Stimulated activated CD8-positive, alpha-beta memory T cell treated with anti-CD3 and anti-CD28 coated beads, Interleukin-12 subunit alpha, Interleukin-12 subunit beta, amount 100 ng/mL, for 1 hour (primary cell): ENCODE measurements at regions not wholly inside any gene's neighbourhood (a gene's known extent, or its start where the extent isn't known, plus 50 kb on each side); places are given as distances from the start of the nearest gene placed in this dataset.

Source experiments
- DNase-seq: peaks from one replicate; pipeline ENCODE4 v3.0.0-alpha.2; 2020; ENCODE audit warnings: low read depth

DNA sequence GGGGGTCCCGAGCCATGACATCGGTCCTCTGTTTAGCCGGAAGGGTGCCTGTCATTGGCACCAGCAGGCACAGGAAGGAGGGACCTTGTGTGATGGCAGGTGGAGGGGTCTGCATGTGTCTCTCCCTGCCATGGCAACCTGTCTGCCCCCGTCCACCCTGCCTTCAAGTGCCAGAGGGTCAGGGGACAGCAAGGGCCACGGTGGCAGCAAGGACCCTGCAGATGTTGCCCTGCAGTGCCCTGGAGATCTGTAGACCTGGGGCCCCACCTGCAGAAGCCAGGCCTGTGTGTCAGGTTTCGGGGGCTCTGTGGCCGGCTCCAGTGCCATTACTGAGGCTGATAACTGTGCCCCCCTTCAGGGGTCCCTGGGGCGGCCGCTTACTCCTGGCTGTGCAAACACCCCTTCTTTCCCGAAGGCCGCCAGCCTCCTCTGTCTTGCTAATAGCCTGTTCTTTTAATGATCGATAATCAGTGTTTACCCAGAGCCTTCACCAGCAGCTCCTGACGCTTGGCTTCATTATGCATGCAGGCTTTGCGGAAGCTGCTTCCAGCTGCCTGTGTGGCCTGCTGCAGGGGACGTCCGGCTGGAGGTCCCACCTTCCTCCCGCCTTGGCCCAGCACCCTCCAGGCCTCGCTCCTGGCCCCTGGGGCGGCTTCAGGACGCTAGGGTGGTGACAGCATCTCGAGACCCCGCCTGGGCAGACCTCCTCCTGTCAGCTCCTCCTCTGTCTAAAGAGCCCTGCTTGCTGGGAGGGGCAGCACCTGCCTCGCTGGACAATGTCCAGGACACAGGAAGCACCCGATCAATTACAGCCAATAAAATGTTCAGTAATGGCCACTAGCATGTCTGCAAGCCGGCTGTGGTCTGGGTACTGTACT, 153.0 kb downstream of the KIF26A start:
- no peak for DNase-seq

DNA sequence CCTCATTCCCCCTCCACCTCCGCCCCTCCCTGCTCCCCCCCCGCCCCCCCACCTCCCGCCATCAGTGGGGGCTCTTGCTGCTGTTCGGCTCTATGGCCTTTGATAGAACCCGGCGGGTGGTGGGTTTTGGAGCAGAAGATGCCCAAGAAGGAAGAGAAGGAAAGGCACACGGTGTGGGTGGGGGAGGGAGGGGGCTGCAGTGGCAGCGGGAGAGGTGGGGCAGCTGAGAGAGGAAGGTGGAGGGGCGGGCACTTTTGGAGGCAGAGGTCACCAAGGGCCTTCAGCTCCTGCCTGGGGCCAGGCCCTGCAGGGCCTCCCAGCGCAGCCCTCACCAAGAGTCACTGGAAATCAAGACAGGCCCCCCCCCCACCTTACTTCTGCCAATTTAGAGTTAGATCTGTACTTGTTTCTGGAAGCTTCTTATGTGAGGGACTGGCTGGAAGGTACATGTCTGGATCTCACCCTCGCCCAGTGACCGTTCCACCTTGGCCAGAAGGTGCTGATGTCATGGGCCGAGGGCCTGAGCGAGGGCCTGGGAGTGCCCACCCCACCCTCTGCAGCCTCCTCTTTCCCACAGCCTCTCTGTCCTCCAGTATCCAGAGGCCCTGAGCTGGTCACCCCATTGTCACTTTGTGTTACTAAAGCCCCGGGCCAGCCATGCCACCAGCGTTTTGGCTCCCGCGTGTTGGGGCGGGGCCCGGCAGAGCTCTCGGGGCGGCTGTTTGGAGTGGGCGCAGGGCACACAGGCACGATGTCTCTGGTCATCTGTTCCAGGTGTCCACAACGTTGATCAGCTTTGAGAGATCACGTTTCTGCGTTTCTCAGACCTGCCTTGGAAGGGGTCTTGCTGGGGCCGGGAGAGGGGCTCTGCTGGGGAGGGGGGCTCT, 153.9 kb downstream of the KIF26A start:
- DNase-seq = no peak

DNA sequence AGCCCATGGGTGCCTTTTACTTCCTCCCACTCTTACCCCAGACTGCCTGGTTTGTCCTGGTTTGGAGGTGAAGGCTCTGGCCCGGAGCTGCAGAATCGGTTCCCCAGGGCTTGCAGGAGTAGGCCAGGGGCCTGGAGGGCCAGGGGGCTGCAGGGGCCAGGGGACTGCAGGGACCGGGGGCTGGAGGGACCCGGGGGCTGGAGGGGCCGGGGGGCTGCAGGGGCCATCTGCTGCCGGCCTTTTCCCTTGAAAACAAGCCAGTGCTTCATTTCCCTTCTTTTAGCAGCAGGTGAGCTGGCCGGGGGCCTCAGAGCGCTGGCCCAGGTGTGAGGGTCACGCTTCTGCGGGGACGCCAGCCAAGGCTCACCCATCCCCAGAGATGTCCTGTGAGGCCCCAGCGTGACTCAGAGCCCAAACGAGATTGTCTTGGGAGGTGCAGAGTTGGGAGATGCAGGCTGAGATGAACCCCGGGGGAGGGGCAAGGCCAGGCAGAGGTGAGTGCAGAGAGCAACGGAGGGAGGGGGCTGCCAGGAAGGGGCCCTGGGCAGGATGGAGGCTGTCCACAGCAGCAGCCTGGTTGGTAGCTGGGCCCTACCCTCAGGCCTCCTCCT, 154.9 kb downstream of the KIF26A start:
- no peak for DNase-seq

DNA sequence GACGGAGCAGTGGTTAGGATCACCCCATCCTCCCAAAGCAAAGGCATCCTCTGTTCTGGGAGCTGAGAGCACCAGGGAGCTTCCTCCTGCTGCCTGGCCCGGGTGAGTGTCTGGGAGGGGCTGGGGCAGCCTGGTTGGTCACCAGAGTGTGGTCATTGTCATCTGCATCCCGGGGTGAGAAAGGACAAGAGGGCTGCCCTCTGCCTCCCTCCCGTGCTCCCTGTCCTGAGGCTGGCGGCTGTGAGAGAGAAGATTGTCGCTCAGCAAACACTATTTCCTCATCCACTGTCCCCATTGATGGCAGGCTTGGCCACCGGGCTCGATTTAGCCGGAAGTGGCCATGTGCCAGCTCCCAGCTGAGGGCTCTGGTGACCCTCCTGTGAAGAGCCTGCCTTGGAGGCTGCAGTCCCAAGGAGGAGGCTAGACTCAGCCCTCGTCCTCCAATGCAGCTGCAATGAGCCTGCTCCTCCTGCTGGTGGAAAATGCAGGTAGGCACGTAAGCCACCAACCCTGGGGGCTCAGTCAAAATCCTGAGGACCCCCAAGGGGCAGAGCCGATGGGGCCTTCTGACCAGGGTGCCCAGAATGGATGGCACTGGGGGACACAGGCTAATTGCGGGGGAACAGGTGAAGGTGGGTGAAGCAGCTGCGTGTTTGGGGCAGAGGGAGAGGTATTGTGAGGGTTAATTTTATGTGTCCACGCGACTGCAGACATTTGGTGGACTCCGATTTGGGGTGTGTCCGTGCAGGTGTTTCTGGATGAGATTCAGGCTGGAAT, 155.7 kb downstream of the KIF26A start:
- no peak for DNase-seq

DNA sequence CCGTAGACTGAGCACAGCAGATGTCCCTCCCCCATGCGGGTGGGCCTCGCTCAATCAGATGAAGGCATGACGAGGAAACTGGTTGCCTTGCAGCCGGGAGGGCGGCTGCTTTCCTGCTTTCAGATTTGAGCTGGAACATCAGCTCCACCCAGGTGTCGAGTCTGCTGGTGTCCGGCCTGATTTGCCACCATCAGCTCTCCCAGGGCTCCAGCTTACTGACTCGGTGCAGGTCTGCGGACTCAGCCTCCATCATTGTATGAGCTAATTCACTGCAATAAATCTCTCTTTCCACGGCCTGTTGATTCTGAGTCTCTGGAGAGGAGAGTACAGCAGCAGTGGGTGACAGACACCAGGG, 156.2 kb downstream of the KIF26A start:
- no peak for DNase-seq

DNA sequence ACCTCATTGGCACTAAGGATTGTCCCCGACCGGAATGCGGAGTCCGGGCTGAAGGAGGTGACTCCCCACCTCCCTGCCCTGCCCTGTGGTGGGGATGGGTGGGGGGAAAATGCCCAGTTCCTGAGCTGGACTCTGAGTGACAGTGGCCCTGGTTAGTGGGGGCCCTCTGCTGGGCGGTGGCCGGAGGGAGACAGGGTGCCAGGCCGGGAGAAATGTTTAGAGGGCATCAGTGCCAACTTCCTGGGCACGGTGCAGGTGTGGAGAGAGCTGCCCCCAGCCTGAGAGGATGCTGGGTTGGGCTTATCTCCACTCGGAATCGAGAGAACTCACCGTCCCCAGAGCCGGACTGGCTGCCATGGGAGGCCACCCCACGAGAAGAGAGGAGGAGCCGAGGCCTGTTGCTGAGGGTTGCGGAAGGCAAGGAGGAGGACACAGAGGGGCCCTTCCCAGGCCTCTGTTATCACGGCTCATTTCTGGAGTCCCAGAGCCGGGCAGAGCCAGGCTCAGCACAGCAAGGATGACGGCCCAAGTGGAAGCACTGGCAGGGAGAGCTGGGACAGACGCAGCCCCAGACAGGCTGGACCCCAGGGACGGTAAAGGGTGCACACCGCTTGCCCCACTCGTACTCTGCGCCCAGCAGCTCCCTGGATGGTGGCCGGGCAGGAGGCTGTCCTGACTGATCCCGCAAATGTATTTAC, 156.7 kb downstream of the KIF26A start:
- no peak for DNase-seq

DNA sequence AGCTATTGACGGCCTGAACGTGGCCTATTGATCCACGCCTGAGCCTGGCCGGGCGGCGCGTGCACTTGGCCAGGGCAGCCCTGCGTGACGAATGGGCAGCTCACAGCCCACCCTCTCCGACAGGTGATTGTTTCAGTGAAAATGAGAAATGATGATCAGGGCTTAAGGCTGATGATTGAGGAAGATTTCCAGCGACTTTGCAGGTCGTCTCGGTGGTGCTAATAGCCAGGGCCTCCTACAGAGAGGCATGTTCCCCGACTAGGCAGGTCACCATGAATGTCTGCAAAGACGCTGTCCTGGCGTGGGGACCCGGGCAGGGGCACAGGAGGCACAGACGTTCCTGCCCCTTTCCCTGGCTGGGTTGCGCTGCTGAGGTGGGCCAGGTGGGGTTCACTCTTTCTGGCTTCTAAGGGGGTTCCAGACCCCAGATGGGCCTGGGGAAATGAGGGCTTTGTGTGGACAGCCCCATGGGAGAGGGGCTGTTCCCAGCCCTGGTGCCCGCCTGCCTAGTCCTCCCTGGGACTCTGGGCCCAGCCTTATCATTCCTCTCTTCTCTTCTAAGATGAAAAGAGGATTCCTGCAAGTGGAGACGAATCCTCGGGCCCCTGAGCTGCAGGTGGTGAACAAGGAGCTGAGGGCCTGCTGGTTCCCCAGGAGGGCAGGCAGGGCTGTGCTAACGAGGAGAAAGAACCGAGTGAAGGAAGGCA, 157.4 kb downstream of the KIF26A start:
- DNase-seq = no peak

DNA sequence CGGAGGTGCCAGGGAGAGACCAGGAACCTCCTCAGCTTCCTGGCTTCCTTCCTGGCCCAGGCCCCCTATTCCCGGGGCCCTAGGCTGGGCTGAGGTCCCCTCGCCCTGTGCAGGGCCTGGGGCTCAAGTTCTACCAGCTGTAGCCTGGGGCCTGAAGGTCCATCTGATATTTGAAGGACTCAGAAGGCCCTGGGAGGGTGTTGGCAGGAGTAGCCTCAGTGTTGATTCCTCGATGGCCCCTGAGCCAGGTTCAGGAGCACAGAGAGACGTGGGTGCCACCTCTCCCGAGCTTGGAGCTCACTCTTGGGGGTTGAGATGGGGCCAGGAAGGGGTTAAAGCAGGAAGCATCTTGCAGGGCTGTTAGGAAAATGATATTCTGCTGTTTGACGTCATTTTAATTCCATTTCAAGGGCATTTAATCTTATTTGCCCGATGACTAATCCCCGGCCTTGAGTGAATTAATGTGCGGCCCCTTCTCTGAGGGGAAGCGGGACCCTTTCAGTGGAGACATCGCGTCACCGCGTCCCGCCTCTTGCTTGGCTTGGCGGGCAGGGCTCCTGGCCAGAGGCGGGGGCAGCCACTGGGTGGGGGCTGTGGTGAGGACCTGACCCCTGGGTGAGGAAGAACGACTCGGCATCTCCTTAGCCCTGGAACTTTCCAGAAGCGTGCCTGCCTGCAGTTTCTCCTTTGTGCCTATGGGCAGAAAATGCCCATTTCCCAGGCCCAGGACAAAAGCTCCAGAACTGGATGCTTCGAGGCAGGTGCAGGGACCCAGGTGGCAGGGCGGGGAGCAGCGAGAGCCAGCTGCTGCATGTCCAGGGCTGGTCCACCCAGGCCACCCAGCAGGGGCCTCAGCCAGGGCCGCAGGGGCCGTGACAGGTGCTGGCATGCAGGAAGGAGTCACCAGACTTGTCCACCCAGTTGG, 158.3 kb downstream of the KIF26A start:
- no peak for DNase-seq

DNA sequence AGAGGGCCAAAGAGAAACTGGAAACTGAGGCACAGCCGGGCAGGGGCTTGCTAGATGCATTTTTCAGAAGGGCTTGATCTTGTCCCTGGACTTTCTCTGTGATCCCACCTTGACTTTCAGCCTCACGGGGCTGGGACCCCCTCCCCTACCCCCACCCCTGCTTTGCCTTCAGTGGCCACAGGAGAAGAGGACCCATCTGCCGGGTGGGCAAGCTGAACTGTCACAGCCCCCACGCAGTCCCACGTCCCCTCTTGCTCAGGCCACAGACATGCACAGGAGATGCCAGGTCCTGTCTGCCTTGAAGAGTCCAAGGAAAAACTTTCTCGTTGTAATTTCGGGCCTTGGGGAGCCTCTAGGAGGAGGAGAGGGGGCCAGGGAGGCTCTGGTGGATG, 158.9 kb downstream of the KIF26A start:
- no peak for DNase-seq

DNA sequence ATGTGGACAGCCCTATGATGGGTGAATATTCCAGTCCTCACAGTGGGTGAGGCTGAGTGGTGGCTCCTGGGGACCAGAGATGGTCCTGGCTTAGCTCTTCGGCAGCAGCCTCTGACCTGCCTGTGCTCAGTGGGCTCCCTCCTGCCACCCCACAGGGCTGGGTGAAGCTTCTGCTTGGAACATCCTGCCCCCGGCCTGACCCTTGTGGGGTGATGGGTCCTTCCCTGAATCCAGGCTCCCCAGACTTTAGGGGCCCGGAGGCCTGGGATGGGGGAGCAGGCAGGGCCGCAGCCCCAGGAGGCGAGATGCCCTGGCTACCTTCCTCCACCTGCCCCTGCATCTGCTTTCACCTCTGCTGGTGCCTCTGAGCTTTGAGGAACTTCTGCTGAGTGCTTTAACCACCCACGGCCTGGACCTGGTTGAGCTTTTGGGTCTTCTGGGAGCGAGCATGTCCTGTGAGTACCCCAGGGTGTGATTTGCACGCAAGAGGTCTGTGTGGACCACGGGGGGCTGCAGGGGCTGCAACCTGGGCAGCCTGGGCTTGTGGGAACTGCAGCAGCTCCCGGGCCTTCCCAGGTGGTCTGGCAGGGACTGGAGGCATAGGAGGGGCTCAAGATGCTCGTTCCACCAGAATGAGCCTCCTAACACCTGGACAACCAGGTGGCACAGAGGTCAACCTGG, 159.5 kb downstream of the KIF26A start:
- no peak for DNase-seq

DNA sequence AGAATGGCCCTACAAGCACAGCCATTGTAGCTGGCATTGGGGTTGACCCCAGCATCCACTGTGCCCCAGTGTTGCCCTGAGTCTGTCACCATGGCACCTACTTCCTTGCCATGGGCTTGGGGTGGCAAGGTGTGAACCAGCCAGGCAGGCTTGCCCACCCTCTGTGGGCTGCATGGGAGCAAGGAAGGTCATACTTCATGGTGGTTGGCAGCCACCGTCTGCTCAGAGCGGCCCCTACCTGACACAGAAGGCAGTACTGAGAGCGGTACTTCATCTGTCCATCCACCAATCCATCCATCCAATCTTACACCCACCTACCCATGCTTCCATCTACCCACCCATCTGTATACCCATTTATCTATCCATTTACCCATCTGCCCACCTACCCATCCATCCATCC, 160.1 kb downstream of the KIF26A start:
- DNase-seq = no peak

DNA sequence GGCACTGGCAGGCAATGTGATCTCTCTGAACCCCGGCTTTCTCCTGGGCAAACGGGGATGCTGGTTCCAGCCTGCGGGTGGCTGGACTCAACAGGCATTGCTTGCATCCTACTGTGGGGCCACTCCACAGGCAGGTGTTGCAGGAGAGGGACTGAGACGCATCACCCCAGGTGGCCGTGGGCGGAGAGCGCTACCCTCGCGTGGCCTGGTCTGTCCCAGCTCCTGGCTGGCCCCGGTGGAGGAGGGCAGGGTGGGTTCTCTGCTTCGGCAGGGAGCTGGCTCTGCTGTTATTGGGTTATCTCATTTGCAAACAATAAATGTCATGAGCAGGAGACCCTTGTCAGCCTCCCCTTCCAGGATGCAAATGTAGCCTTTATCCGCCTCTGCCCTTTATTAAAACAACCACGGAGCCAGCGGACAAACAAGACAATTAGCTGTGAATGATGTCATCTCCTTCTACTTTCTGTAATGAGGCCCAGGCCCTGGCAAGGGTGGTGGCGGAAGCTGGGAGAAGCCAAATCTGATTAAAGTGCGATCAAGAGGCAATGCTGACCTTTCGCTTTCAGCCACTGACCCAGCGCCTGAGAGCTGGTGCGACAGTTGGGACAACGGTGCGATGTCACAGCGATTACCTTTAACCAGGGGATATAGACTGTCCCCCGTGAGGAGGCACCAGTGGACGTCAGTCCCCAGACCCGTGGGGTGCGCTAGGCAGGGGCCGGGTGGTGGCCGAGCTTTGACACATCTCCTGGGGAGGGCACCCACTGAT, 161.8 kb downstream of the KIF26A start:
- DNase-seq = no peak

DNA sequence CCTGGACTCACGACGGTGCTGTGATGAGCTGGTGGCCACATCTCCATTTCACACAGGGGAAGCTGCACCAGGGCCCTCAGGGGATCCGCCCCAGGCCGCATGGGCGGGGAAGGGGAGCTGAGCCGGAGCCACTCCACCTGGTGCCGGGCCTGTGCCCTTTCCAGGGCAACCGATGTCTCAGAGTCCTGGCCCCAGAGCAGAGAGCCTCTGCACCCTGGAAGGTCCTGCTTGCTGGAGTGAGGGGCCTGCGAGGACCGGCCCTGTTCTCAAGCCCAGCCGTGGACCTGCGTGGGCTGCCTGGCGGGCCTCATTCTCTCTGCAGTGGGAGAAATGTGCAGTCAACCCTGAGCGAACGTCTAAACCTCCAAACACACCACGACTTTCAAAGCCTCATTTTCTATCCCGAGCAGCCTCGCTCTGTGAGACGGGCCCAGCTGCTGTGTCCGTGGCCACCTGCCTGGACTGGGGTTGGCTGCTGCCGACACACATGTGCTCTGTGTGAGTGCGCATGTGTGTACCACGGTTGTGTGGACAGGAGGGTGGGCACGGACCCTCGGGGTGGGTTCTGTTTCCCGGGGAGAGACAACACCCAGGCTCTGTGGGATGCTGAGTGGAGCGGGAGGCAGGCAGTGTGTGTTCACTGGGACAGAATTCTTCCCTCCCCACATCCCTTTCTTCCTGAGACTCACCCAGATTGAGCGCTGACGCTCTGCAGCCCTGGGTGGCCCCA, 163.5 kb downstream of the KIF26A start:
- DNase-seq = no peak

DNA sequence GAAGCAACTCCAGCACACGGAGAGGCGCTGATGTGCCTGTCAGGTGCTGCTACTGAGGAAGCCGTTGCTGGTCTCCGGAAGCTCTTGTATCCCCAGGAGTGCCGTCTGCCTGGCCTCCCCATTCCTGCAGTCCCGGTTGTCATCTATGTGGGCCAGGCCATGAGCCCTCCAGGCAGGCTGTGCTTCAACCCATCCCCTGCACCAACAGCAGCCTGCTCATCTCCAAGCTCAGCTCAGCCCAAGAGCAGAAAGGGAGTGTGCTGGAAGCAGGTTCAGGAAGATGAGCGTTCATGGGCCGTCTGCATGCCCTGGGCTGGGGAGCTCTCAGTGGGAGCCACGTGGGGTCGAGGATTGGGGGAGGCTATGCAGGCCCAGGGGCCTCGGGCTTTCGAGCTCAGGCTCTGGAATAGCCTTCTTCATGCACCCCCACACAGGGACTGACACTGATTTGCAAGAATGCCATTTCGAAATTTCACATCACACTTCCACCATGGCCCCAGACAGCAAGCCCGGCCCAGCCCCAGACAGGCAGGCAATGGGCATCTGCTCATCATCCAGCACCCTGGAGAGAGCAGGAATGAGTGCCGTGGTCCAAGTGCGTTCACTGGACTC, 164.5 kb downstream of the KIF26A start:
- DNase-seq = no peak

DNA sequence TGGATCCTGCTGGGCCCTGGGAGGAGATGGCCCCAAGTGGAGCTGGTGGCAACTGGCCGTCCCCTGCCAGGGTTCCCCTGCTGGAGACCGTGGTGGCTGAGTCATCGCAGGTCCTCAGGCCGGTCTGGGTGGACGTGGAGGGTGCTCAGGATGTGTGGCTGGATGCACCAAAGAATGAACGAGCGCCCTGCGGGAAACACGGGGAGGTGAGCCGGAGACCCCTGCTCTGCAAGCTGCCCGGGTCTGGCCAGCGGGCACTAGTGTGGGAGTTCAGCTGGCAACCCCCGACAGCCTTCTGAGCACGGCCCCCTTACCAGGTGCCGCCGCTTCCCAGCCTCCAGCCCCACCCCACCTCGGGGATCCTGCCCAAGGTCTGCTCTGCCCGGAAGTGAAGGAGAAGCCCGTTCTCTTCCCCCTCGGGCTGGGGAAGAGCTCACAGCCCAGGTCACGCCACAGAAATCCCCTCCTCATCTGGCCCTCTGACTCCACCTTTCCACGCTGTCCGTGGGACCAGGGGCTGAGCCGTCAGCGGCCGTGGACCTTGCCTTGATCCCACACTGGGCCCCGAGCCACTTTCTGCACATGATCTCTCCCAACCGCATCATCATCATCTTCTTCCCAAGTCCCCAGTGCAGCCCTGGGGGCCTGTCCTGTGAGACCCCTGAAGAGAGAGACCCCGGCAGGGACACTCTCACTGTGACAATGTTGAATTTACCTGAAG, 165.5 kb downstream of the KIF26A start:
- DNase-seq = no peak
